K562 (cell line): ENCODE measurements at regions not wholly inside any gene's neighbourhood (a gene's known extent, or its start where the extent isn't known, plus 50 kb on each side); places are given as distances from the start of the nearest gene placed in this dataset.

Source experiments
- MGA ChIP-seq: fragments of 450-650 bp; IDR thresholded peaks from 2 replicates; pipeline ENCODE4 v1.6.1; 2016; ENCODE audit warnings: mild to moderate bottlenecking, moderate library complexity

GRCh38 chr20:56808117-56808725, 179.1 kb downstream of the TFAP2C start (continued):
- TF ChIP-seq MGA = no peak
